Hepatocyte (in vitro differentiated cells): ENCODE measurements at regions not wholly inside any gene's neighbourhood (a gene's known extent, or its start where the extent isn't known, plus 50 kb on each side); places are given as distances from the start of the nearest gene placed in this dataset.

Experiments
- CTCF ChIP-seq: fragments of 200-600 bp; sonication (generic); IDR thresholded peaks from 2 replicates; pipeline ENCODE4 v1.5.1; 2016; ENCODE audit warnings: antibody characterized with exemption, mild to moderate bottlenecking; ENCODE audit not compliant: poor library complexity
- EZH2 ChIP-seq: fragments of 200-600 bp; sonication (generic); IDR thresholded peaks from 2 replicates; pipeline ENCODE4 v1.6.1; 2016; ENCODE audit warnings: antibody characterized with exemption, mild to moderate bottlenecking, borderline replicate concordance
- EZH2phosphoT487 ChIP-seq: fragments of 200-600 bp; sonication (generic); IDR thresholded peaks from one replicate; pipeline ENCODE4 v1.6.1; 2018; ENCODE audit warnings: antibody characterized with exemption, mild to moderate bottlenecking, low read depth, moderate library complexity; ENCODE audit not compliant: unreplicated experiment, severe bottlenecking

GRCh38 chr7:88516429-88516828, 209.7 kb upstream of the STEAP4 start:
- TF ChIP-seq EZH2phosphoT487: no peak
- TF ChIP-seq CTCF: no peak
- no peak for TF ChIP-seq EZH2
